LNCaP clone FGC (cell line): ENCODE measurements at regions not wholly inside any gene's neighbourhood (a gene's known extent, or its start where the extent isn't known, plus 50 kb on each side); places are given as distances from the start of the nearest gene placed in this dataset.

Experiments
- DNase-seq: peaks from one replicate; pipeline ENCODE4 v3.0.0-alpha.2; 2011; ENCODE audit warnings: low read depth
- H3K4me3 ChIP-seq: 2 replicates; pipeline ENCODE4 v1.5.1; 2011; ENCODE audit warnings: mild to moderate bottlenecking, low read depth, low read length, control low read depth
- CTCF ChIP-seq: IDR thresholded peaks from 2 replicates; pipeline ENCODE4 v1.5.1; 2012; ENCODE audit warnings: mild to moderate bottlenecking; ENCODE audit not compliant: control insufficient read depth, insufficient read depth; ENCODE audit errors: extremely low read depth

DNA sequence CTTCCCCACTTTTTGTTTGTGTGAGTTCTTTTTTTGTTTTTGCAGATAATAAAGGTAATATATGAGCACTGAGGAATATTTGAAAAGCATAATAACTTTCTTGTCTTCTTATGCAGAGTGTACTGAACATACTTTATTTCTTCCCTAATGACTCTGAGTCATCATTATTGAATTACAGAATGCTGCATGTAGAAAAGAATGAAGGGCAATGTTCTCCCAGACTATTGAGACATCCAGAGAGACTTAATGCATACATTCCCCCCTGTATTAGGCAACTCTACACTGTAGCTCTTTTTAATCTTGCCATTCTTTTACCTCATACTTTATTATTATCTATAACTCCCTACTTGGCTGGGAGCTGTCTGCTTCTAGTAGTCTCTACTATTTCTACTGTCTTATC lies 240.5 kb upstream of the ANKRD50 start:
- H3K4me3 ChIP-seq: no peak overlapping the region
- no peak for TF ChIP-seq CTCF
- DNase-seq: no peak

DNA sequence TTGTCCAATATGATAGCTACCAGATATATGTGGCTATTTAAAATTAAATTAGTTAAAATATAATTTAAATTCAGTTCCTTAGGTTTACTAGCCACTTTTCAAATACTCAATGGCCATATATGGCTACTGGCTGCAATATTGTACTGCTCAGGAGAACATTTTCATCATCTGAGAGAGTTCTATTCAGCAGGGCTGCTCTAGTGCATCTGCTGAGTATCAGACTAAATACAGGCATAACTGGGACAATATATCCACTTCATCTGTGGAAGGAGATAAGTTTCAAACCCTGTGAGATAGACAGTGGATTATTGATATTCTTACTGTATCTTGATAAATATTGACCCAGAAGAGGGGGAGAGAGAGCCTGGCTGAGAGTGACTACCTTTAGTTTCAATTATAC lies 240.1 kb upstream of the ANKRD50 start:
- H3K4me3 ChIP-seq: no peak overlapping the region
- DNase-seq: no peak
- no peak for TF ChIP-seq CTCF

DNA sequence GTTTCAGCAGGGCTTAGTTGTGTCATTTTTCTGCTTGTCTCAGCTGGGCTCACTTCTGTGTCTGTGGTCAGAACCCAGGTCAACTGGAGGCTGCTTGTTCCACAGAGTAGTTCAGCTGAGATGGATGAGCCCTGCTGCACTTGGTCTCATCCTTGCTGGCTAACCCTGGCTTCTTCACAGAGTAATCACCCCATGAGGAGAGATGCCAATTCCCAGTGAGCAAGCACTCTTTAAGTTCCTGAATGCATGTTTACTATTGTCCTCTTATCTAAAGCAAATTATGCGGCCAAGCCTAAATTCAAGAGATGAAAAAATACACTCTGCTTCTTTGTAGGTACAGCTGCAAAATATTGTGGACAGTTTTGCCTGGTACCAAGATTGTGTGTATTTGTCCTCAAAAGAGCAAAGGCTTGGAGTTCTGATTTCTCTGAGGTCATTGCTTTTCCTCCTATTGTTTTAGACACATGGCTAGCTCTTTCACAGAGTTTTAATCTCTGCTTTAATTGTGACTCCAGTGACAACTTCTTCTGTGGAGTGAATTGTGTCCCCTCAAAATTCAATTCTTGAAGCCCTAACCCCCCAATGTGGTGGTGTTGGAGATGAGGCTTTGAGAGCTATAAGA lies 236.6 kb upstream of the ANKRD50 start:
- DNase-seq: no peak
- no peak for TF ChIP-seq CTCF
- H3K4me3 ChIP-seq: no peak overlapping the region

DNA sequence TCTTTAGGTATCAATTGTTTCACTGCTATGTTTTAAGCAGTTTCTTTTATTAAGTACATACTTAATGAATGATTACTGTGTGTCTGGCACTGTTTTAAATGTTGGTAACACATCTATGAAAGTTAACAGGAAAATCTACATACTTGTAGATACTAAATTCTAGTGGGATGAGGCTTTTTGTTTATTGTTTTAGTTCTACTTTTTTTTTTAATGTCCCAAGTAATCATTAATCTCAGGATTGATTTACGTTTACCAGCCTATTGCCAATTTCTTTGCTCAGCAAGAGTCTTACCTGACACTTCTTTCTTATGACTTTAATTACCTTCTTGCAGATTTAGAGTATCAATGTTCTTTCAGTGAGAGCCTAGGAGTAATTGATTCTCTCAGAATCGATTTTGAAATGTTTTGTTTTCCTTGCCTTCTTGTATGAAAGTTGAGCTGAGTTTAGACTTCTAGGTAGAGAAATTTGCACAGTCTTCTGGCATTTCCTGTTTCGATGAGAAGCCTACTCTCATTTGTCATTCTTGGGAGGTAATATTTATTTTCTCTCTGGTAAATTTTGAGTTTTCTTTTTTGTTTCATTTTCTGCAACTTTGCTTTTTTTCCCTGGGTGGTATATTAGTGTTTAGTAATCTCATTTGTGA lies 235.2 kb upstream of the ANKRD50 start:
- H3K4me3 ChIP-seq: no peak overlapping the region
- no peak for TF ChIP-seq CTCF
- DNase-seq: no peak

DNA sequence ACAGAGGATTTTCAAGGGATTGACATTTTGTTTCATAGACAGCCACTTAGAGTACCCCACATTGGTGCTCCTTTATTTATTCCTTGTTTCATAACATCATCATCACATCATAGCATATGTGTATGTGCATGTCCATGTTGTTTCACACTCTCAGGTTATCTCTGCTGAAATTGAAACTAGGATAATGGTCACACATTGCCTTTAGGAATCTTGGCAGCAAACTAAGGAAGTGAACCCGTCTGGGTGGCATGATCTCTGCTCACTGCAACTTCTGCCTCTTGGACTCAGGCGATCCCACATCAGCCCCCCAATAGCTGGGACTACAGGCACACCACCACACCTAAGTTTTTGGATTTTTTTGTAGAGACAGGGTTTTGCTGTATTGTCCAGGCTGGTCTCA lies 234.2 kb upstream of the ANKRD50 start:
- no peak for DNase-seq
- no peak for TF ChIP-seq CTCF
- H3K4me3 ChIP-seq: no peak overlapping the region

DNA sequence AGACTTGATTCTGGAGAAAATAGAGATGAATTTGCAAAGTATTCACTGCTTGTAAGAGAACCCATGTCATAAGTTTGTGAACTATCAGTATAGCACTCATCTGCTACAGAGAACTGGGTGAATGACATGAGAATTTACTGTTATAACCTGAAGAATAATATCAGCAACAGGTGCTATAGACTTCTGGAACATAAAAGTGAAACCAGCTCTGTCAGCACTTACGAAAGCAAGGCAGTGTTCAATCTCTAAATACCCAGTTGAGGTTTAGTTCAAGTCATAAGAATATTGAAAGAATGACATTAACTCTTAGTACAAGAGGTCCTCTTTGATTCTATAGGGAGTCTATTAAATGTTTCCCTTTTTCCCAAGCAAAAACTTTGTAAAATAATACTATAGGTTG lies 232.9 kb upstream of the ANKRD50 start:
- no peak for TF ChIP-seq CTCF
- no peak overlapping the region for H3K4me3 ChIP-seq

DNA sequence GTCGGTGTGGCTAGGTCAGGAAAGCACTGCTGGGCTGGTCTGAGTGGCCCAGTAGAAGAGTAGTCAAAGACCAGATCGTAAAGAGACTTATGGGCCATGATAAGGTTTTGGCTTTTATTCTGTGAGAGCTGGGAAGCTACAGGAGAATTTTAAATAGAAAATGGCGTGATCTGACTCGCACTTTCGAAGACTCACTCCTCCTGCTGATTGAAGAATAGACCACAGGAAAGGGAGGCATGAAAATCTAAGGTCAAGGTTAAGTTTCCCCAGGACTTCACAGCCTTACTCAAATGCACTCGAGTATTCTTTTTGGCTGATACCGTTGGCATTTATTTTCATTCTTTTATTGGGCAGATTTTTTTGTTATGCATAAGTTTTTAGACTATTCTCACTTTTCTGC lies 231.4 kb upstream of the ANKRD50 start:
- DNase-seq: no peak
- TF ChIP-seq CTCF: no peak
- H3K4me3 ChIP-seq: no peak overlapping the region

More for the DNA sequence above, 232.9 kb upstream of the ANKRD50 start:
- DNase-seq: no peak
